D721Med (cell line): ENCODE measurements at regions not wholly inside any gene's neighbourhood (a gene's known extent, or its start where the extent isn't known, plus 50 kb on each side); places are given as distances from the start of the nearest gene placed in this dataset.
"Not testable (repeated sequence)": the region's sequence is repeated elsewhere in the genome, so short reads cannot be mapped to it uniquely, and the experiment has no call there.

Experiments used
- DNase-seq: peaks from one replicate; pipeline ENCODE4 v3.0.0; 2011; ENCODE audit warnings: low spot score; ENCODE audit not compliant: insufficient read length
- FAIRE-seq: peaks from 2 replicates; lab custom pipeline; 2011; peaks lifted over from hg19 to GRCh38; lab: Jason Lieb, UNC
- CTCF ChIP-seq: IDR thresholded peaks from 2 replicates; pipeline ENCODE4 v1.5.1; 2012; ENCODE audit warnings: mild to moderate bottlenecking, control low read depth; ENCODE audit not compliant: insufficient read depth; ENCODE audit errors: missing control alignments

DNA sequence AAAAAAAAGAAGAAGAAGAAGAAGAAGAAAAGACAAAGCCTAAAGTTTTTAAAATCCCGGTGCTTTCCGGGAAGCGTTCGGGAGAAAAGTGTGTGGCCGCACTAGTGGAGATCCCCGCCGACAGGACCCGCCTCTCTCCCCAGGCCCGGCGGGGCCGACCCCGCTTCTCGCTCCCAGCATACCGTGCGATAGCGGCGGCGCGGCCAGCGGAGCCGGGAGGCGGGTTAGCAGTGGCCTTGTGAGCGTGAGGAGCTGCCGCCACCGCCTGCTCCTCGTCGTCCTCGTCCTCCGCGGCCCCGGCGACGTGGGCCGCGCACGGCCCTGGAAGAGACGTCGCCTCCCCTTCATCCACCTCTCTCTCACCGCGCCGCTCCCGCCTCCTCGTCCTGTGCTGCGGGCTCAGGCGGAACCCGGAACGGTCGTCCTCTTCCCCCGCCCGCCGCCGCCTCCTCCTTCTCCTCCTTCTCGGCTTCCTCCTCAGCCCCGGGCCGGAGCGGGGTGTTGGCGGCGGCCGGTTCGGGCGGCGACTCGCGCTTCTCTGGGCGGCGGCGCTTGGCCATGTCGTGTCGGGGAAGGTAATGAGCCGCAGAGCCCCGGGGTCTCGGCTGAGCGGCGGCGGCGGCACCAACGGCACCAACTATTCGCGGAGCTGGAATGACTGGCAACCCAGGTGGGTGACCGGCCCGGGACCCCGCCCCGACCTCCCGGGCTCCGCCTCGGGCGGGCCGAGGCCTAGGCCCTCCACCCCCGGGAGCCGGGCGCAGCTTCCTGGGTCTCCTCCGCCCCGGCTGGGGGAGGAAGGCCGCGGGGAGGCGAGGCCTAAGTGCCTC is 62.6 kb upstream of the CDR2 start:
- peak; percentile 25 for DNase-seq
- FAIRE-seq: not testable (repeated sequence)

- not testable (repeated sequence) for DNase-seq, FAIRE-seq
Observed at GRCh38 chr16:22436326-22436822, 62.0 kb upstream of the CDR2 start.

- not testable (repeated sequence) for FAIRE-seq, DNase-seq
Observed at GRCh38 chr16:22431314-22431713, 56.9 kb upstream of the CDR2 start.

GRCh38 chr16:22428654-22429053 is 54.2 kb upstream of the CDR2 start:
- FAIRE-seq (no peak), DNase-seq (no peak)
- no peak for TF ChIP-seq CTCF

GRCh38 chr16:22427556-22427955 is 53.1 kb upstream of the CDR2 start:
- FAIRE-seq (no peak), DNase-seq (no peak)
- TF ChIP-seq CTCF: no peak

DNA sequence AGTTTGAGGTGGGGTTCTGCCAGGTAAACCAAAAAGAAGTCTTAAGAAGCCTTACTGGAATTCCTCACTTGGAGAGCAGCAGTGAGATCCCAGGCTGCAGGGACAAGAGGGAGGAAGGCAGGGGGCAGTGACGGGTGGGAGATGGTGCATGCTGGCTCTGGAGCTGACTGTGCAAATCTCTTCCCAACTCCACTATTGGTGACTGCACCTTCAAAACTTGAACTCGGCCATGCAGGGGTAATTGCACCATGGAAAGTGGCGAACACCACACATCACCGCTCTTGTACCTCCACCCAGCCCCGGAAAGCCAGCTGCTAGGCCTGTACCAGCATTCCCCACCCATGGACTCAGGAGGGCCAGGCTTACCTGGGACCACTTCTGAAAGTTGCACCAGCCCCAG is 51.4 kb upstream of the CDR2 start:
- FAIRE-seq: no peak
- DNase-seq: no peak
- no peak for TF ChIP-seq CTCF

GRCh38 chr16:22425036-22425801 is 50.8 kb upstream of the CDR2 start:
- FAIRE-seq: no peak
- TF ChIP-seq CTCF: no peak
- DNase-seq: no peak

GRCh38 chr16:22424161-22424937 is 49.9 kb upstream of the CDR2 start:
- no peak for FAIRE-seq

More at GRCh38 chr16:22424161-22424937, 49.9 kb upstream of the CDR2 start:
- no peak for DNase-seq
- TF ChIP-seq CTCF: no peak
